GM12864 (cell line): ENCODE measurements at regions not wholly inside any gene's neighbourhood (a gene's known extent, or its start where the extent isn't known, plus 50 kb on each side); places are given as distances from the start of the nearest gene placed in this dataset.

Experiments
- DNase-seq: peaks from one replicate; pipeline ENCODE4 v3.0.0-alpha.2; 2011; ENCODE audit warnings: low read depth
- H3K4me3 ChIP-seq: 2 replicates; pipeline ENCODE4 v1.5.1; 2011; ENCODE audit warnings: mild to moderate bottlenecking, low read depth, low read length, control low read depth
- TF ChIP-seq, protein P1 (sequence below): IDR thresholded peaks from 2 replicates; pipeline ENCODE4 v1.5.1; 2011; ENCODE audit warnings: low read depth, mild to moderate bottlenecking, moderate library complexity, low read length, control low read depth, inconsistent platforms; ENCODE audit errors: missing control alignments

DNA sequence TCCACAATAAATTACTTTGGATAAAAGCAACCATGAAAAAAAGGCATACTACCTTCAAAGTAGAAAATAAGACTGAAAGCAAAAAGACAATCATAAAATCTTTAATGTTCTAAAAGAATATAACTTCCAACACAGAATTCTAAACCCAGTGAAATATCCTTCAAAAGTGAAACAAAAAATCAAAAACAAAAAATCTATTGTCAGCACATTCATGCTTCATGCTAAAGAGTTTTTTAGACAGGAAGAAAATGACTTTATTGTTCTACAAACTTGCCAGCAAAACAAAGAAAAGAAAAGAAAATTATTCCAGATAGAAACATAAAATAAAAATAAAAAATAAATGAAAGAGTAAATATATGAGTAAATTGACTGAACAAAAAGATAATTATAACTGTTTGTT, 134.9 kb downstream of the EFHB start:
- DNase-seq: no peak
- TF ChIP-seq, protein P1, sequence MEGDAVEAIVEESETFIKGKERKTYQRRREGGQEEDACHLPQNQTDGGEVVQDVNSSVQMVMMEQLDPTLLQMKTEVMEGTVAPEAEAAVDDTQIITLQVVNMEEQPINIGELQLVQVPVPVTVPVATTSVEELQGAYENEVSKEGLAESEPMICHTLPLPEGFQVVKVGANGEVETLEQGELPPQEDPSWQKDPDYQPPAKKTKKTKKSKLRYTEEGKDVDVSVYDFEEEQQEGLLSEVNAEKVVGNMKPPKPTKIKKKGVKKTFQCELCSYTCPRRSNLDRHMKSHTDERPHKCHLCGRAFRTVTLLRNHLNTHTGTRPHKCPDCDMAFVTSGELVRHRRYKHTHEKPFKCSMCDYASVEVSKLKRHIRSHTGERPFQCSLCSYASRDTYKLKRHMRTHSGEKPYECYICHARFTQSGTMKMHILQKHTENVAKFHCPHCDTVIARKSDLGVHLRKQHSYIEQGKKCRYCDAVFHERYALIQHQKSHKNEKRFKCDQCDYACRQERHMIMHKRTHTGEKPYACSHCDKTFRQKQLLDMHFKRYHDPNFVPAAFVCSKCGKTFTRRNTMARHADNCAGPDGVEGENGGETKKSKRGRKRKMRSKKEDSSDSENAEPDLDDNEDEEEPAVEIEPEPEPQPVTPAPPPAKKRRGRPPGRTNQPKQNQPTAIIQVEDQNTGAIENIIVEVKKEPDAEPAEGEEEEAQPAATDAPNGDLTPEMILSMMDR: no peak
- no peak overlapping the region for H3K4me3 ChIP-seq

DNA sequence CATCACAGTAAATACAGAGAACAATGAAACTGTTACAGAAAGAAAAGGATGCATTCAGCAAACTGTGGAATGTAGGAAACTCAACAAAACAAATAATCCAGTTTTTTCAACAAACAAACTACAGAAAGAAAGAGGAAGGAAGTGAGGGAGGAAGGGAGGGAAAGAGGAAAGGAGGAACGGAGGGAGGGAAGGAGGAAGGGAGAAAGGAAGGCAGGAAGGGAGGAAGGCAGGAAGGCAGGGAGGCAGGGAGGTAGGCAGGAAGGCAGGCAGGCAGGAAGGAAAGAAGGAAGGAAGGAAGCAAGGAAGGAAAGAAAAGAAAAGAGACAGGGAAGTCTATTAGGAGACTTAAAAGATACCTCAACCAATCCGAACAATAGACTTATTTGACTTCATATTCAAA, 135.7 kb downstream of the EFHB start:
- TF ChIP-seq, protein P1: no peak
- H3K4me3 ChIP-seq: no peak overlapping the region

DNA sequence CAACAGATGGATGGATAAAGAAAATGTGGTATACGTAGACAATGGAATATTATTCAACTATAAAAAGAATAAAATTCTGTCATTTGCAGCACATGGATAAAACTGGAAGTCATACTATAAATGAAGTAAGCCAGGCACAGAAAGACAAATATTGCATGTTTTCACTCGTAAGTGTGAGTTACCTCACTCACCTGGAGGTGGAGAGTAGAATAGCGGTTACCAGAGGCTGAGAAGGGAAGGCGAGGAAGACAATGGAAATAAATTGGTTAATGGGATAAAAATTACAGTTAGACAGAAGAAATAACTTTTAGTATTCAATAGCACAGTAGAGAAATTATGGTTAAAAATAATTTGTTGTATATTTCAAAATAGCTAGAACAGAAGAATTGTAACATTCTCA, 141.6 kb downstream of the EFHB start:
- no peak overlapping the region for H3K4me3 ChIP-seq
- TF ChIP-seq, protein P1: no peak
- DNase-seq: no peak

More for the DNA sequence above, 135.7 kb downstream of the EFHB start:
- no peak for DNase-seq

DNA sequence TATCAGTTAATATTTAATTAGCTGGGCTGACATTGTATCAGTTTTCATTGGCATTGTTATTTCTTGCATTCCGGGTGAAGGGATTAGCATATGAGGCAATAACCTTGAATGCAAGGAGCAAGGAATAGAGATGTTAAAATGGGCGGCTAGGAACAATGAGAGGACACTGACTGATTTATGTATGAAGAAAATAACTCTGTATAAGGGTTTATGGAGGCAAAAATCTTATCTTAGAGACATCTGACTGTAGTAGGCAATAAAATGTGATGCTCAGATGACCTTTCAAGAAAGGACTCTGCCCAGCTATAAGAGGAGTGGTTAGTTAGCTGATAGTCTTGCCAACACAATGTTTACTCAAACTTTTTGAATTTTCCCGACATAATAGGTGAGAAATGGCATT, 158.3 kb downstream of the EFHB start:
- TF ChIP-seq, protein P1: no peak
- no peak for DNase-seq
- H3K4me3 ChIP-seq: no peak overlapping the region

DNA sequence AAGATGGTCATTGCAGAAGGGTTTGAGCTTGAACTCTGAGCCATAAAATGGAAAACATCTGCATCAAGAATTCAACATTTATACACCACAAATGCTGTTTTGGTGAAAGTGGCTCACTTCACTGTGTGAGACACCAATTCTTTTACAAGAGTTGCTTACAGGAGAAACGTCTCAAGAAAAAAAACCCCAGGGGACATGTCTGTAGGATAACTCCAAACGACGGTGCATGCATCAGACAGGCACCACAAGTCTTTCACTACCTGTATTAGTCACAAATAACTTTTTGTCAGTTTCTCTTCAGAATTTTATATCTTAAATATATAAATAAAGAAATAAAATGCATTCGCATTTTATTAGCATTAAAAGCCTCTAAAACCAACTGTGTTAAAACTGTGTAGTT, 164.3 kb downstream of the EFHB start:
- no peak for DNase-seq
- TF ChIP-seq, protein P1: no peak

DNA sequence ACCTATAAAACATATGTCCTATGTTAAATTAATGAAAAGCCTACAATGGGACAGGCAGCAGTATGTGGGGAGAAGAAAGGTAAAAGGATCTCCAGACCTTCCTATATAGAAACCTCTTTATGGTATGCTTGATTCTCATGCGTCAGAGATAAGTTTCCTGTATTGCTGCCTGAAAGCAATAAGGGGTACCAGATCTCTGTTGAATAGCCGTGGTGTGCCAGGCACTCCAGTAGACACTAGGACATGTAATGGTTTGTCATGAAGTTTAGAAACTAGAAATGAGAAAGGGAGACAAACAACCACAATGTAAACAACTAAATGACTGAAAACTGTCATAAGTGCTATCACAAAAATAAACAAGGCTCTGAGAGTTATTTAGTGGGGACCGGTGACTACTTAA, 168.1 kb downstream of the EFHB start:
- DNase-seq: no peak
- TF ChIP-seq, protein P1: no peak
- H3K4me3 ChIP-seq: no peak overlapping the region

More for the DNA sequence above, 164.3 kb downstream of the EFHB start:
- H3K4me3 ChIP-seq: no peak overlapping the region

DNA sequence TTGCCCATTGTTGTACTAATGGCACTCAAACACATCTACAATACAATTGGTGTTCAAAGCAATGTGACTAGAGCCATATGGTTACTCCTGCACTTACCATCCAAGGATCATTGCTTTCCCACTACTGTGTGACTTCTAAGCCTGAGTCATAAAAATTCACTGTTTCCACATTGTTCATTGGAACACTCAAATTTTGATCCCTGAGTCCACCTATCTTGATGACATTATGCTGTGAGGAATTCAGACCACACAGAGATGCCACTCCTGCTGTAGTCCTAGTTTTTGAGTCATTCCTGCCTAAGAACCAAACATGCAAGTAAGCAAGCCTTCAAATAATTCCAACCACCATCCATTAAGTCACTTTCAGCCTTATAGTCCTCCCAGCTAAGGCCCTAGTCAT, 176.2 kb downstream of the EFHB start:
- DNase-seq: no peak
- TF ChIP-seq, protein P1: no peak

More for the DNA sequence above, 176.2 kb downstream of the EFHB start:
- H3K4me3 ChIP-seq: no peak overlapping the region
